Kidney (tissue), 13 donors: ENCODE measurements at regions not wholly inside any gene's neighbourhood (a gene's known extent, or its start where the extent isn't known, plus 50 kb on each side); places are given as distances from the start of the nearest gene placed in this dataset.
A peak's percentile ranks its signal among the peaks of the same experiment; 100 is the strongest.

ENCODE experiments used
- DNase-seq, 5 donors: peaks; one replicate each; pipeline ENCODE4 v3.0.0-alpha.2; 2013 to 2020
- FAIRE-seq: peaks from 2 replicates; lab custom pipeline; 2012; peaks lifted over from hg19 to GRCh38; lab: Jason Lieb, UNC
- H3K27ac ChIP-seq, 2 donors: one replicate each; pipeline ENCODE4 v1.7.0; 2013; ENCODE audit warnings: low read depth in 2 of 2, low read length in 2 of 2, inconsistent platforms in 1 of 2
- H3K27me3 ChIP-seq: one replicate; pipeline ENCODE4 v1.7.1; 2013; ENCODE audit warnings: low read length, inconsistent platforms; ENCODE audit not compliant: control insufficient read depth, insufficient read depth
- H3K36me3 ChIP-seq, 3 donors: one replicate each; pipeline versions ENCODE4 v1.7.0 to v1.7.1; 2013; ENCODE audit warnings: low read length in 3 of 3, control low read depth in 1 of 3, inconsistent platforms in 1 of 3; ENCODE audit not compliant: insufficient read depth in 3 of 3, control insufficient read depth in 2 of 3
- H3K4me1 ChIP-seq, 3 donors: one replicate each; pipeline versions ENCODE4 v1.7.0 to v1.7.1; 2013; ENCODE audit warnings: low read length in 3 of 3, inconsistent platforms in 1 of 3, low read depth in 1 of 3; ENCODE audit not compliant: control insufficient read depth in 2 of 3, insufficient read depth in 2 of 3
- H3K4me3 ChIP-seq, 3 donors: one replicate each; pipeline versions ENCODE4 v1.7.0 to v1.8.1; 2013; ENCODE audit warnings: low read length in 3 of 3, control low read depth in 1 of 3, inconsistent platforms in 1 of 3
- H3K9ac ChIP-seq, 3 donors: one replicate each; pipeline versions ENCODE4 v1.7.0 to v1.7.1; 2013; ENCODE audit warnings: low read length in 3 of 3, control low read depth in 1 of 3, inconsistent platforms in 1 of 3
- H3K9me3 ChIP-seq, 3 donors: one replicate each; pipeline versions ENCODE4 v1.7.0 to v1.7.1; 2013; ENCODE audit warnings: low read length in 3 of 3, control low read depth in 1 of 3, inconsistent platforms in 1 of 3; ENCODE audit not compliant: control insufficient read depth in 2 of 3, insufficient read depth in 1 of 3
- intact Hi-C: fragments of 100-400 bp; cut with DNase I; formaldehyde crosslinking; loops from one replicate; pipeline ENCODE4 v1.11.1; 2022
- TF ChIP-seq, protein P1 (sequence below): IDR thresholded peaks from 3 replicates; pipeline ENCODE4 v1.5.1; 2012; ENCODE audit warnings: mild to moderate bottlenecking, moderate library complexity, borderline replicate concordance; ENCODE audit not compliant: insufficient read depth; ENCODE audit errors: extremely low read depth
- donor health status: control.
- donor health status: control.
- donor health status: control.
- donor health status: control.
- donor health status: control.
- donor health status: DM: yes; HTN: yes; CAD: no.
- donor health status: Normal renal cell carcinoma (clear cell type).

GRCh38 chr12:92582893-92583292, 119.9 kb upstream of the PLEKHG7 start:
- Histone ChIP-seq H3K36me3 (no peaks in the 10 kb centered on the region), H3K9ac (no peak overlapping the region), H3K27ac (no peak overlapping the region), H3K27me3 (no peaks in the 10 kb centered on the region), H3K4me1 (no peaks in the 10 kb centered on the region), H3K4me3 (no peak overlapping the region), H3K9me3 (peaks cover 0 to 2% (median 0%) of the 10 kb centered on the region in 3 donors)
- TF ChIP-seq, protein P1, sequence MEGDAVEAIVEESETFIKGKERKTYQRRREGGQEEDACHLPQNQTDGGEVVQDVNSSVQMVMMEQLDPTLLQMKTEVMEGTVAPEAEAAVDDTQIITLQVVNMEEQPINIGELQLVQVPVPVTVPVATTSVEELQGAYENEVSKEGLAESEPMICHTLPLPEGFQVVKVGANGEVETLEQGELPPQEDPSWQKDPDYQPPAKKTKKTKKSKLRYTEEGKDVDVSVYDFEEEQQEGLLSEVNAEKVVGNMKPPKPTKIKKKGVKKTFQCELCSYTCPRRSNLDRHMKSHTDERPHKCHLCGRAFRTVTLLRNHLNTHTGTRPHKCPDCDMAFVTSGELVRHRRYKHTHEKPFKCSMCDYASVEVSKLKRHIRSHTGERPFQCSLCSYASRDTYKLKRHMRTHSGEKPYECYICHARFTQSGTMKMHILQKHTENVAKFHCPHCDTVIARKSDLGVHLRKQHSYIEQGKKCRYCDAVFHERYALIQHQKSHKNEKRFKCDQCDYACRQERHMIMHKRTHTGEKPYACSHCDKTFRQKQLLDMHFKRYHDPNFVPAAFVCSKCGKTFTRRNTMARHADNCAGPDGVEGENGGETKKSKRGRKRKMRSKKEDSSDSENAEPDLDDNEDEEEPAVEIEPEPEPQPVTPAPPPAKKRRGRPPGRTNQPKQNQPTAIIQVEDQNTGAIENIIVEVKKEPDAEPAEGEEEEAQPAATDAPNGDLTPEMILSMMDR, result no peak
- FAIRE-seq (no peak), DNase-seq (no peak)
- intact Hi-C loops, result no loop called here

GRCh38 chr12:92582475-92582874, 120.3 kb upstream of the PLEKHG7 start:
- intact Hi-C loops, result no loop called here
- H3K9me3 ChIP-seq, result peaks cover 0 to 2% (median 0%) of the 10 kb centered on the region in 3 donors
- FAIRE-seq, result no peak
- H3K4me1 ChIP-seq, result no peaks in the 10 kb centered on the region
- no peaks in the 10 kb centered on the region for H3K36me3 ChIP-seq
- TF ChIP-seq, protein P1, result no peak
- no peak overlapping the region for H3K4me3 ChIP-seq
- H3K27me3 ChIP-seq, result no peaks in the 10 kb centered on the region
- H3K27ac ChIP-seq, result no peak overlapping the region
- H3K9ac ChIP-seq, result no peak overlapping the region
- no peak for DNase-seq

DNA sequence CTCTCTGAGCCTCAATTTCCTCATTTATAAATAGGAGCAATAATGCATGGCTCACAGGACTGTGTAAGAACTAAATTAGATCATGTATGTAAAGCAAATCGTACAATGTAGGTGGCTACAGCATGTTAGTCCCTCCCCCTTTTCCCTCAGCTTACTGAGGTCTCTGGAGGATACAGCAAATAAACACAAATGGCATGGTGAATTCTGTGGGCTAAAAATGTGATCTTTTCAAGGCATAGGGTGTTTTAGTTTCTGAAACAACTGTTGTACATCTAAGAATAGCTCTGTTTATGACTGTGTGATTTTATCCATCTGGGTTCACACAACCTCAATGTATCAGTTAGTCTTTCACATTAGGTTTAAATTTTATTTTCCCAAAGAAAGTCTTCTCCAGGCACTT, 121.2 kb upstream of the PLEKHG7 start:
- H3K4me3 ChIP-seq, result no peak overlapping the region
- no peaks in the 10 kb centered on the region for H3K4me1 ChIP-seq
- DNase-seq (peak in 1 of 5 donors; percentile 37), FAIRE-seq (no peak)
- TF ChIP-seq, protein P1, result no peak
- no peak overlapping the region for H3K9ac ChIP-seq
- H3K27me3 ChIP-seq, result no peaks in the 10 kb centered on the region
- no peak overlapping the region for H3K27ac ChIP-seq
- no peaks in the 10 kb centered on the region for H3K36me3 ChIP-seq
- intact Hi-C loops, result no loop called here
- peaks cover 0 to 2% (median 0%) of the 10 kb centered on the region in 3 donors for H3K9me3 ChIP-seq

- no peak overlapping the region for H3K9ac ChIP-seq
- no peaks in the 10 kb centered on the region for H3K9me3 ChIP-seq
- TF ChIP-seq, protein P1, result no peak
- intact Hi-C loops, result loop anchor here (10.0 kb wide), 1 partner anchor 430 kb away; the partner anchor contains the start of gene BTG1
- no peaks in the 10 kb centered on the region for H3K27me3 ChIP-seq
- no peaks in the 10 kb centered on the region for H3K36me3 ChIP-seq
- H3K4me3 ChIP-seq, result peak overlapping the region in 1 of 3 donors; percentile 26
- DNase-seq (peak in 4 of 5 donors; percentile 18 to 67 (median 40)), FAIRE-seq (no peak)
- H3K4me1 ChIP-seq, result peaks cover 2 to 6% (median 3%) of the 10 kb centered on the region in 3 donors
- no peak overlapping the region for H3K27ac ChIP-seq
Measured at GRCh38 chr12:92574911-92575570, 127.7 kb upstream of the PLEKHG7 start.
